GM10248 (cell line): ENCODE measurements at regions not wholly inside any gene's neighbourhood (a gene's known extent, or its start where the extent isn't known, plus 50 kb on each side); places are given as distances from the start of the nearest gene placed in this dataset.

Source experiments
- CTCF ChIA-PET: fragments of 300-600 bp; sonication (Branson Sonifier 250); formaldehyde crosslinking; extraction: SDS; loops from one replicate; lab custom pipeline; 2021; ENCODE audit warnings: antibody characterized with exemption; lab: Yijun Ruan, JAX
- POLR2A ChIA-PET: fragments of 350-650 bp; sonication (Branson Sonifier 250); formaldehyde crosslinking; extraction: SDS; loops from one replicate; lab custom pipeline; 2020; ENCODE audit warnings: antibody characterized with exemption; lab: Yijun Ruan, JAX
- DNase-seq: peaks from one replicate; pipeline ENCODE4 v3.0.0; 2012; ENCODE audit errors: extremely low spot score
- CTCF ChIP-seq: IDR thresholded peaks from 2 replicates; pipeline ENCODE4 v1.5.1; 2012; ENCODE audit warnings: mild to moderate bottlenecking, low read depth; ENCODE audit errors: extremely low read depth, missing control alignments, control extremely low read depth

- no peak for DNase-seq
- ChIA-PET CTCF (interaction anchor here (2.1 kb wide), 1 partner anchor 9 kb away, joined by 5 read pairs; no protein-coding TSS in a partner anchor), POLR2A (no interaction called here)
- TF ChIP-seq CTCF, result no peak
These were observed 75.5 kb downstream of the MRPL46 start for GRCh38 chr15:88391700-88392099.

GRCh38 chr15:88391006-88391405, 76.2 kb downstream of the MRPL46 start:
- CTCF ChIA-PET, result interaction anchor here (0.8 kb wide), 1 partner anchor 25 kb away, joined by 3 read pairs; no protein-coding TSS in a partner anchor
- no peak for TF ChIP-seq CTCF
- no peak for DNase-seq
- POLR2A ChIA-PET, result no interaction called here

- DNase-seq, result no peak
- CTCF ChIA-PET, result interaction anchor here (0.8 kb wide), 1 partner anchor 24 kb away, joined by 3 read pairs; no protein-coding TSS in a partner anchor
- TF ChIP-seq CTCF, result no peak
- POLR2A ChIA-PET, result no interaction called here
These were observed 76.9 kb downstream of the MRPL46 start for GRCh38 chr15:88390164-88390901.

- ChIA-PET POLR2A (no interaction called here), CTCF (no interaction called here)
- no peak for TF ChIP-seq CTCF
- no peak for DNase-seq
These were observed 78.1 kb downstream of the MRPL46 start for GRCh38 chr15:88389120-88389519.

- no peak for TF ChIP-seq CTCF
- CTCF ChIA-PET, result no interaction called here
- POLR2A ChIA-PET, result no interaction called here
- no peak for DNase-seq
These were observed 78.5 kb downstream of the MRPL46 start for GRCh38 chr15:88388686-88389085.

GRCh38 chr15:88385078-88385700, 82.0 kb downstream of the MRPL46 start:
- no peak for TF ChIP-seq CTCF
- no peak for DNase-seq
- CTCF ChIA-PET, result interaction anchor here (1.8 kb wide), 1 partner anchor 54 kb away, joined by 4 read pairs; no protein-coding TSS in a partner anchor
- POLR2A ChIA-PET, result no interaction called here
